NAMALWA (cell line): ENCODE measurements at regions not wholly inside any gene's neighbourhood (a gene's known extent, or its start where the extent isn't known, plus 50 kb on each side); places are given as distances from the start of the nearest gene placed in this dataset.

Experiments used
- DNase-seq: peaks from one replicate; pipeline ENCODE4 v3.0.0-alpha.2; 2015; ENCODE audit warnings: low spot score

DNA sequence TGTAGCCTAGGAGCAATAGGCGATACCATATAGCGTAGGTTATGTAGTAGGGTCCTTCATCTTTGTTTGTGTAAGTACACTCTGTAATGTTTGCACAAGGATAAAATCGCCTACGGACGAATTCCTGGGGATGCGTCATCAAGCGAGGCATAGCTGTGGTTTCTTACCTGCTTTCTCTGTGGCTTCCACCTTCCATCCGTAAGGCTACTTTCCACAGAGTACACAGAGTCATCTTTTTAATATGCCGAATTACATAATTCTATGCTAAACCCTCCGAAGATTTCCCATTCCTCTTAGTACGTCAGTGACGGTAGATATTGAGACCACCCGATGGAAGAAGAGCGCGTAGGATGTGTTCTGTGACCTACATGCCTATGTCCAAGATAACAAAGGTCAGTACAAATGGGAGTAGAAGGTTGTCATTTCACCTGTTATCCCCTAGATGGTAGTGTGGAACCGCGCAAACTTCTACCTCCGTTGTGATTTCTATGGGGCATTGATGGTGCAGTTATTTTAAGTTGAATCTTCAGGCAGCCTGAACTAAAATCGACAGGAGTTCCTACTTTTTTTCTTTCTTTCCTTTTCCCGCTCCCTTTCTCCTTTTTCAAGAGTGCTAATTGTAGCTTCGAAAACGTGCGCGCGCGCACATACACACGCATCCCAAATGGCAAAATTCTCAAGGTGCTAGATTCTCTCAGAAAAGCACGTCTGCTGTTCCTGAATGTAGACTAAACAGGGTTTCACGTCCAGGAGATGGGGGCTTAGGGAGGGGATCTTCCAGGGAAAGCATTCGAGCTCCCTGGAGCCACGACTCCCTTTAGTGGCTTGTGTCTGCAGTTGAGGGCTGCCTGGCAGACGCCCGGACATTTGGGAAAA is 111.7 kb upstream of the MBL2 start:
- peak; percentile 65 for DNase-seq

DNA sequence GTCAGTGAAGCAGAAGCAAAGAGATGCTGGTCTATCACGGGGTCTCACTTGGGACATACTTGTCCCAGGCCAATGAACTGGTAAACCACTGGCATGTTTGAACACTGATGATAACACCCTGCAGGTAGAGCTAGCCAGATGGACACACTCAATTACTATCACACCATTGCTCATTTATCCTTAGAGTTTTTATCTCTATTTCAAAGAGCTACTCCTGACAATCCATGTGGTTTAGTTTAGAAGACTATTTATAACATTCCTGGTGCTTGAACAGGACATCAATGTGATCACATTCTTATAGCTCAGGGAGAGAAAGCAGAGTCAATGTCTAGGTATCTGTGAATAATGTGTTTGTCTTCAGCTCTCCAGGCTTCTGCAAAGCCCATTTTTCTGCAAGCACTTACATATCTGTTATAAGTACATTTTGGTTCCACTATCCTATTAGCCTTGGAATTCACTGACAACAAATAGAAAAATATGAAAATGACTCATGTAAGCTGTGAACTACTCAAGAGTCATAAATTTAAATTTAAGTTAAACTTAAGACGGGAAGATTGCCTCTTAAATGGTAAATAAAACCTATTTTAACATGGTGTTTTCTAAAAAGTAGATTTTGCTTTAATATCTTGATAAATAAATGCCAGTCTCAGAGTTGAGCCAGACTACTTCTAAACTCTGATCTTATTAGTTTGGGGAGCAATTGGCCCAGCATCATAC is 106.7 kb upstream of the MBL2 start:
- DNase-seq = no peak

- no peak for DNase-seq
Measured at GRCh38 chr10:52877451-52877850, 104.9 kb upstream of the MBL2 start.

DNA sequence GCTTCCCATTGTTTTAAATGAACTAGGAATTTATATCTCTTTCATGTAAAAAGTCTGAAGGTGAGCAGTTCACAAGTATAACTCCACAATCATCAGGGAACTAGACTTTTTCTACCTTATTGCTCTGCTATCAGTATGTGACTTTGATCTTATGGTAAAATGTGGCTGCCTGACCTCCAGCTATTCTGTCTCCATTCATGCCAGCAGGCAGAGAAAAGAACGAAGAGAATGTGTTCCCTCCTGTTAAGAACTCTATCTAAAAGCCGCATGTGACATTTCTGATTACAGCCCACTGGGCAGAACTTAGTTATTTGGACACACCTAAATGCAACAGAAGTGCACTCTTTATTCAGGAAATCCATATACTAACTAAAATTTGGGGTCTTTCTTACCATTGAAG is 102.8 kb upstream of the MBL2 start:
- DNase-seq = no peak

GRCh38 chr10:52874581-52874980 is 102.0 kb upstream of the MBL2 start:
- DNase-seq = no peak

GRCh38 chr10:52871191-52871843 is 98.7 kb upstream of the MBL2 start:
- DNase-seq = no peak

GRCh38 chr10:52870562-52870961 is 98.0 kb upstream of the MBL2 start:
- no peak for DNase-seq

DNA sequence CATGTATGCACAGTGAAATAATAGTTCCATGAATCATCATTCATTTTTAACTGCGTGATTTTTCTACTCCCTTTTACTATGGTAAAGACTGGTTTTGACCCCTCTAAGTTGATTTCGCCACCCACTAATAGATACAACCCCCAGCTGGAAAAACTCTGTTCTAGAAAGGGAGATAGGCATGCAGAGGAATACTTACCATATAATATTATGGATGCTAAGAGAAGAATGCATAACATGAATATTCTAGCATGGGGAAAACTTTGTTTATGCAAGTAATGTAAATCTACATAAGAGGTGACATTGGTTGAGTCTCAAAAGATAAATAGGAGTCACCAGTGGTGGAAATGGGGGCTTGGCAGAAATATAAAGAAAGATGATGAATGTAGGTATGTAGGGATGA is 97.3 kb upstream of the MBL2 start:
- DNase-seq = no peak

GRCh38 chr10:52865213-52865612 is 92.6 kb upstream of the MBL2 start:
- no peak for DNase-seq

- no peak for DNase-seq
Measured at GRCh38 chr10:52864201-52865106, 91.9 kb upstream of the MBL2 start.

- DNase-seq = no peak
Measured at GRCh38 chr10:52858722-52859121, 86.1 kb upstream of the MBL2 start.

DNA sequence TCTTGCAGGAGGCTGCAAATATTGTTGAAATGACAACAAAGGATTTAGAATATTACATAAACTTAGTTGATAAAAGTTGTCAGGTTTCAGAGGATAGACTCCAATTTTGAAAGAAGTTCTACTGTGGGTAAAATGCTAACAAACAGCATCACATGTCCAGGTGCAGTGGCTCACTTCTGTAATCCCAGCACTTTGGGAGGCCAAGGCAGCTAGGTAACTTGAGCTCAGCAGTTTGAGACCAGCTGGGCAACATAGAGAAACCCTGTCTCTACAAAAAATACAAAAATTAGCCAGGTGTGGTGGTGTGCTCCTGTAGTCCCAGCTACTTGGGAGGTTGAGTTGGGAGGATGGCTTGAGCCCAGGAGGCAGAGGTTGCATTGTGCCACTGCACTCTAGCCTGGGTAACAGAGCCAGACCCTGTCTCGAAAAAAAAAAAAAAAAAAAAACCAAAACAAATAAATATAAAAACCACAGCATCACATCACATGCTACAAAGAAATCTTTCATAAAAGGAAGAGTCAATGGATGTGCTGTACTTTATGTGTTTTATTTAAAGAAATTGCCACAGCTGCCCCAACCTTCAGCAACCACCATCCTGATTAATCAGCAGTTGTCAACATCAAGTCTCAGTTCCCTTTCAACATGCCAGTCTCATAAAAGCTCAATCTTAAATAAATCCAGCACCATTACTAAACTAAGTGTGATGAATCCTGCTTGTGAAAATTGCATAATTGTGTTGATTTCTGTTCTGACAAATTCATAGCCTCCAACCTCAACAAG is 83.2 kb upstream of the MBL2 start:
- DNase-seq = no peak

- no peak for DNase-seq
Measured at GRCh38 chr10:52853704-52854103, 81.1 kb upstream of the MBL2 start.

DNA sequence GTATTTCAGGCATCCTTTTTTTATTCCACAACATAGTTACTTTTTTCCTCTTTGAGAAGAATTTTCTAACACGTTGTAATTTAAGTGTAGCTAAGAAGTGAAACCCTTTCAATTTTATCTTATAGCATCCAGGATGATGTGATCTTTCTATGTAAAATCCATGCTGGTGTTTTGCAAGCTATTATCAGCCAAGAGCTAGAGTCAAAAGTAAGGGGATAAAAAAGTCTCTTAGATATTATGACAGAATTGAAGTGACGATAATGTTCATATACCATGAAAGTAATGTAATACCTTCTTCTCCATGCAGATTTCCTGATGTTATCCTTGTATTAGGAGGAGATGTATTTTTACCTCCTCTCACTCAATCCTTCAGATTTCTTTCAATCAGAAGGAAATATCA is 64.2 kb upstream of the MBL2 start:
- no peak for DNase-seq
